HG03378 (cell line): ENCODE measurements at regions not wholly inside any gene's neighbourhood (a gene's known extent, or its start where the extent isn't known, plus 50 kb on each side); places are given as distances from the start of the nearest gene placed in this dataset.
"Not testable (repeated sequence)": the region's sequence is repeated elsewhere in the genome, so short reads cannot be mapped to it uniquely, and the experiment has no call there.

Experiments used
- ATAC-seq: cut with Tn5 transposase; IDR thresholded peaks from one replicate; pipeline ENCODE4 v1.9.1; 2021; ENCODE audit warnings: mild to moderate bottlenecking, moderate library complexity; ENCODE audit not compliant: unreplicated experiment

DNA sequence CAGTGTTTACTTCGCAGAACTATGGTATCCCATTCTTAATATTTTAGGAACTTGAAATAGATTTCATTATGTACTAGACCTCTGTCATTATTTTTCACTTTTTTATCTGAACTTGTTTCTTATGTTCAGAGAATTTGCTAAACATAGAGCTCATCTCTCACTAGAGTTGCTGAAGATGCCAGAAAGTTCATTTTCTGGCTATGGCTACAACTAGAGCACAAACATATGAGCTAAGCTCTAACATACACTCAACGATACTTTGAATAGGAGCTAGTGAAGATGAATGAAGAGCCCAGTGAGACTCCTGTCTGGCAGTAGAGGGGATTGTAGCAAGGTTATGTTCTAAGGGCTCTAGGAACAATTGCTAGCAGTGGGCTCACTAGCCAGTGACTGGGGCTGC lies 582.2 kb downstream of the KIF4B start:
- no peak for ATAC-seq

DNA sequence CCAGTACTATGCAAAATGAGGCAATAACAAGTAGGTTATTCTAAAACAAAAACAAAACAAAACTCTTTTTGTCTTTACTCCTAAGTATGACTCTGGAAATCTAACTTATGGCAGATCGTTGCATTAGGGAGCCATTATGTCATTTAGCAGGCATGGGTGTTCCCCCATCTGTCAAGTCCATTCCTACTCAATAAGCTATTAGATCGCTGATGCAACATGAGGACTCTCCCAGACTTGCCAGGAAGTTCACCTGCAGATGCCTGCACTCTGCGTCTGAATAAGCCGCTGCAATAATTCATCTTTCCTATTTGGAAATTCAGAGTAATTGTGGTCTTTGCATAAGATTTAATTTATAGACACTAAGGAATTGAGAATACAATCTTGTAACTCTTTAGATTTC lies 585.0 kb downstream of the KIF4B start:
- no peak for ATAC-seq

DNA sequence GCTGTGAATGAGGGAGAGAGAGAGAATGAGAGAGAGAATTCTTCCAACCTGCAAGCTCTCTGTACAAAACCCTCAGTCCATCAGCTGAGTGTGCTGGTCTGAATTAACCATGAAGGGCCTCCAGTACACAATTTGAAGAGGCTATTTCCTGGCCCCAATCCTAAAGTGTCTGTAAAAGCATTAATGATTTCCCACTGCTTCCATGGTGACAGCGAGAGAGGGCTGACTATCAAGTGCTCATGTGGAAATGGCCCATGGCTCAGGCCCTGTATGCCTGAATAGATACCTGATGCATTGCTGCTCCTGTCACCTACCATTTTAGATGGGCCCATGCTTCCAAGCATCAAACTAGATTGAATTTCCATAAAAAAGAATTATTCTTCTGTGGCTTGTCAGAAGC lies 592.4 kb downstream of the KIF4B start:
- no peak for ATAC-seq

DNA sequence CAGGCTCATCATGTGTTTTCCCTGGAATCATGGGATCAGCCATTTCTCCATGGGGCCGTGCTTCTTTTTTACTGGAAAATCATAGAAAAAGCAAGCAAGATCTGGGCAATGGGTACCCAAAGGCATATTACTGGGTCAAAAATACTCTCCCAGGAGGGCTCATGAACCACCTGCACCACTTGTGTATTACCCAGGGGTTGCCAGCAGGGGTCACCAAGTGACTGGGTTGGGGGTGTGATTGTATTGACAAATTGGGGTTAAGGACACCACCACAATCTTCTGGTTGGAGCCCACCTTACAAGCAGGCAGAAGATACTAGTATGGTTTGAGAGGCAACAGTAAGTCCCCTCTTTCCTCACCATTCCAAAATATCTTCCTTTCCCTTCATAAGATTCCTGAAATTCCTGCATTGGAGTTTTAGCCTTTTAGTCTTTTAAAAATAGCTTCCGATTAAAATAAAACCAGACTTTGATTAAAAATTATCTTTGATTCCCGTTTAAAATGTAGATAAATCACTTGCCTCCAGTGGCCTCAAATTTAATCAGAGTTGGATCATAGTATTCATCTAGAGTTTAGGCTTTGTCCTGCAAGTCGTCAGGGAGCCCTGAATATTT lies 603.3 kb downstream of the KIF4B start:
- ATAC-seq, result peak; percentile 62

DNA sequence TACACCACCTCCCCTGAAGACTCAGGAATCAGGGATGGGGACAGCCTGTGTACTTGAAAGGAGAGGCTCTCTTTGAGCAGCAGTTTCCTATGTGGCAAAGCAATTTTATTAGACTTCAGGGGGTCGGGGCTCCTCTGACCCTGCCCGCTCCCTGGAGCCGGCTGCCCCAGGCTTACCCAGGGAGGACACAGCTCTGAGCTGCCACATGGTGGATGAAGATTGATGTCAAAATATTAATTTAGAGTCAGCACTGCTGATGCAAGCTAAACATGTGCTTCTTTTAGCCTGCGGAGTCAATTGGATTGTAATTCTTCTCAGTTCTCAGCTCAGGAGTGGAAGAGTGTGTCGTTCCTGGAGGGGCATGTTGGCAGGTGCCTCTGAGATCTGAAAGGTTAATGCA lies 606.1 kb downstream of the KIF4B start:
- no peak for ATAC-seq

DNA sequence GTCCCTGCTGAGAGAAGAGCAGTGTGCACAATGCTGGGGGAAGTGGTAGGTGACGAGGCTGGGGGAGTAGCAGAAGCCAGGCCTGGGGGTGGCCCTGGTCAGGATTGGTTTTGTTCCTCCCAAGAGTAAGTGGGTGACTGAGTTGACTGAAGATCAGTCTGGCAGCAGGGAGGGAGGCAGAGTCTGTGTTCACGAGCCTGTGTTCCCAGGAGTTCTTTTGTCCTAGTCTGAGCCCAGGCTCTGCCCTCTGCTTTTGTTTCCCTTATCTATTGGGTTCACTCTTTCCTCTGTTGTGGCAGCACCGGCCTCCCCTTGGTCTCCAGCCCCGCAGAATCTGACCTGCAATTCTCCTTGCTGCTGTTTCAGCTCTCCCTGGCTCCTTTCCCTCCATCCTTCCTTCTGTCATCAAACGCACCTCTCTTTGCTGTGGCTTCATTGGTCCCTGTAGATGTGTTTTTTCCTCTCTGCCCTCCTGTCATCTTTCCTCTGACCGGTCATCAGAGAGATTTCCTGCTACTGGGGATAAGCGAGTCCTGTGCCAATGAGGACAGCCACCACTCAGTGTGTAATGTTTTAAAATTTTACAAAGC lies 607.4 kb downstream of the KIF4B start:
- ATAC-seq, result no peak

DNA sequence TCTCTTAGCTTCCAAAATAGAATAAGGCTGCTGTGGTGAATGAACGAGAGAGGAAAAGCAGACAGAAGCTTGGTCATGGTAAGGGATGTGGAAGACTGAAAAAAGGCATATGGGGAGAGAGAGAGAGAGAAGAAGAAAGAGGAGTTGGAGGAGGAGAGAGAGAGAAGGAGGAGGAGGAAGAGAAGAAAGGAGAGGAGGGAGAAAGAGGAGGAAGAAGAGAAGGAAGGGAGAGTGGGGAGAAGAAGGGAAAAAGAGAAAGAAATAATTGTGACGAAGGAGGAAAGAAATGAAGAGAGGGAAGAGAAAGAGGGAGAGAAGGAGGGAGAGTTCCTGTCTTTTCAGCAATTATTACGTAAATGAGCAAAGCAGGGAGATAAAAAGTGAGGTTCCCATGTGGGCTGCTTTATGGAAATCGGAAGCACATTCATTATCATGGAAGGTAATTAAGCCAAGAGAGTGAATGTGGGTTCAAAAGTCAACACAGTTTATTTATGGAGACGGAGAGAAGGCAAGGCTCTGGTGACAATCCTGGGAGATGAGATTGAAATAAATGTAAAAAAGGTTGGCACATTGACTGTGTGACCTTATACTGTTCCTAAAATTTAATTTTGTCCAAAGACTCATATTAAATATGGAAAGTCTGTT lies 611.2 kb downstream of the KIF4B start:
- ATAC-seq, result no peak

DNA sequence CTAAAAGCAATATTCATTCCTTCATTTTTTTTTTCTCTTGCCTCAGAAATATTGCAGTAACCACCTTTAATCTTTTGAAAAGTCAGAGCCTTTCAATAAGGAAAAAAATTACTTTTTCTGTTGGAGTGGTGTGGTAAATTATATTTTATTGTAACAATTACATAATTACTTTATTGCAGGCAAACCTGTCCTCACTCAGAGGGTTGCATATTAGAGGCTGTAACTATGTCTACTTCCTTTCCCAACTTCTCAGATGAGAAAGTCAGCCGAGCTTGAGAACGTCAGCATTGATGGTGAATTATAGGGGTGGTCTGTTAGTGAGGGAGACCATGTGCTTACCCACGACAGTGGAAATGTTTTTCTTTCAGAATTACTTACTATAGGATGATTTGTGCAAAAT lies 611.8 kb downstream of the KIF4B start:
- no peak for ATAC-seq

DNA sequence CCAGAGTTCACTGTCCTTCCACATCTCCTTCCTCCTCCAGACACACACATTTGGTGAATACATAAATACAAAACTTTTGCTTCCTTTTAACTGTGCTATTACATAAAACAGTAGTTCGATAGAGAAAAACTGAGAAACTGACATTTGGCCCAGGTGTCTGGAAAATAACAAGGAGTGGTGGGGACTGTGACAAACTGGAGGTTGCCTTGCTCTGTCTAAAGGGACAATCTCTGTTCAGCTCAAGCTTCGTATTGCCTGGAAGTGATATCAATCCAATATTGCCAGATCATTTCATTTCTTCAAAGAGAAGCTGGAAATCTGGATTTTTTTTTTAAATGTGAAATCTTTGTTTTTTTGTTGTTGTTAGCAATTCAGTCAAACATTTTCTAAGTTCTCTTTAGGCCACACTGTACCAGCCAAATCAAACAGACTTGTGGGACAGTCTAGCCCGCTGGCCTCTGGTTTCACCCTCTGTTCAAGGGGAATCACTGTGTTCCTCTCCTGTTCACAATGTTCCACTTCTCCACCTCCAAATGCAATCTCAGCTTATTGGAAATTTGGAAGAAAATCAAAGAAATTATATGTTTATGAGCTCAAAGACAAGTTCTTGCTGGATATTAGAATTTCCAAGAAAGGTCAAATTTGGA lies 612.5 kb downstream of the KIF4B start:
- no peak for ATAC-seq

DNA sequence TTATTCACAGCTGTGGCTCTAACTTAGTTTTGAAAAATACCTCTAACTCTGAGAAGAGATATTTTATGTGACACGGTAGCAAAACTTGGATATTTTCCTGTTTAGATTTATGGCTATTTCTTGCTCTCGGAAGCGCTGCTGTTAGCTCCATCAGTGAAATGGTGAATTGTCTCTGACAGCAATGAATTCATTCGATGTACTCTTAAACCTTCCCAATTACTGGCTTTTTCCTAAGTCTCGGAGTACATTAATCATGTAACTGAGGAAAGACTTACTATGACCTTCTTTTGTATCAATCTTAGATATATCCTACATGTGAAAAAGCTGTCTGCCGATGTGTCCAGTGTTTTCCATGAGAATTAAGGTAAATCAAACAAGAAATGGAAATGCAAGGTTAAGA lies 613.0 kb downstream of the KIF4B start:
- no peak for ATAC-seq

DNA sequence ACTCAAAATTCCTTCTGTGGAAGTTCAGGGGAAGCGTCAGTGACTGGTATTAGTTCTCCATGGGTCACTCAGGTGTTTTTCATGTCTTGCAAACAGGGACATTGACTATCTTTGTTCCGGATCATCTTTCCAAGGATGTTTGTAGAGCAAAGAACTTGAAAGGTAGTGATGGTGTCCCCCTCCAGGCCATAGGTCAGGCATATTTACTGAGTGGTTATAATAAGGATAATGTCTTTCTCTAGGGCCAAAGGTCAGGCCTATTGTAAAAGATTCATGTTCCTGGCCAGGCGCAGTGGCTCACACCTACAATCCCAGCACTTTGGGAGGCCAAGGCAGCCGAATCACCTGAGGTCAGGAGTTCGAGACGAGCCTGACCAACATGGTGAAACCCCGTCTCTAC lies 614.8 kb downstream of the KIF4B start:
- no peak for ATAC-seq

DNA sequence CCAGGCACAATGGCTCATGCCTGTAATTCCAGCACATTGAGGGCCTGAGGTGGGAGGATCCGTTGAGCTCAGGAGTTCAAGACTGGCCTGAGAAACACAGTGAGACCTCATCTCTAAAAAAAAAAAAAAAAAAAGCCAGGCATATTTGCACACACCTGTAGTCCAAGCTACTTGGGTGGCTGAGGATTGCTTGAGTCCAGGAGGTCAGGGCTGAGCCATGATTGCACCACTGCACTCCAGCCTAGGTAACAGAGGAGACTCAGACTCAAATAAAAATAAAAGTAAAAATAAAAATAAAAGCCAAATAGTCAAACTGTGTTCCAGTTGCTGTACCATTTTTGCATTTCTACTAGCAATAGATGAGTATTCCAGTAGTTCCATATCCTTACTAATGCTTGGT lies 616.0 kb downstream of the KIF4B start:
- ATAC-seq, result no peak

DNA sequence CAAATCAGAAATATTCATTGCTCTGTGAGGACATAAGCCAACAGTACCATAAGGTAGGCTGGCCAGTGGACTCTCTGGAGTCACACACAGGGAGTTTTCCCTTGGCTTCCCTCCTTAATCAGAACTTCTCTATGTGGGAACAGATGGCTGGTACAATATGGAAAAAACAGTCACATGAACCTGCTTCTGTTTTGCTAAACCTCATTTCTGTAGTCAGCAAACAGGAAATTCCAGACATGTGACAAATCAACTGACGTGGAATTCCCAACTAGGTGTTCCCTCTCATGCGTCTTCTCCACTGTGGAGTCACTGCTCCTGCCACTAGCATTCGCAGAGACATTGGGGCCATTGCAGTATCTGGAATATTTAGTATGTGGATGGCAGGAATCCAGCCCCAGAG lies 617.6 kb downstream of the KIF4B start:
- no peak for ATAC-seq

DNA sequence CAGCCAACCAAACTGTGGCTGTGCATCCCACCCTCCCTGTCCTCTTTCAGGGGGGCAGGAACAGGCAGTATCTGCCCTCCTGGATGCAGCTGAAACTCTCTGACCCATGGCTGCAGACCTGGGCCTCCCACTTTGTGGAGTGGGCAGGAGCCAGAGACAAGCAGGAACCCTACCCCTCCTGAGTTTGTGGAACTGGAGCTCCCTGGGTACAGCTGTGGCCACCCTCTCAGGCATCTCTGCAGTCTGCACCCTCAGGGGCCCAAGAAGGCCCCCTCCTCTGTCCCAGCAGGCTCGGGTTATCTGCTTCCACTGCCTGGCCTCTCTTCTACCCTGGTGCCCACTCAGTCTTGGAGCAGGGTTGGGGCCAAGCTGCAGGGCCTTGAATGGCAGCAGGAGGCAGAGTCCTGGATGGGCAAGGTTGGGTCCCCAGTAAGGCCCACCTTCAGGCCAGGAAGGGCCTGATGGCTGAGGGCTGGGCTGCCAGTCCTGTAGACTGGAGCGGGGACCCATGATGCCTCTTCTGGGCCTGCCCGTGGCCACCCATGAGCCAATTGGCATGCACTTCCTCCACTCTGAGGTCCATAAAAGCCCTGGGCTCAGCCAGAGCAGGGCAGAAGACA lies 619.9 kb downstream of the KIF4B start:
- no peak for ATAC-seq

DNA sequence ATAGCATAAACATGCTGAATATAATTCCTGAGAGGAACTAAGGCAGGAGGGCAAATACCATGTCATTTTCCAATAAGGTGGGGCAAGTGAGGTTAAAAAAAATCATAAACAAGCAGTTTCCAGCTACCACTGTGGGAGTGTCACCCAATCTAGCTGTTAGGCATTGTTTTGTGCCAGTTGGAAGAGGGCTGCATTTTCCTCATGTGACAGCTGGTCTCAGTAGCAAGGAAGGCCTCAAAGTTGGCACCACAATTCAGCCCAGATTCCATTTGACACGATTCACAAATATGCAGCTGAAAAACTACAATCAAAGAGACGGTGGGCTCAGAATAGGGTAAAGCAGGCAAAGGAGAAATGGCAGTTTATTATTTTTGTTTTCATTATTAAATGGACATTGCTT lies 636.1 kb downstream of the KIF4B start:
- no peak for ATAC-seq

DNA sequence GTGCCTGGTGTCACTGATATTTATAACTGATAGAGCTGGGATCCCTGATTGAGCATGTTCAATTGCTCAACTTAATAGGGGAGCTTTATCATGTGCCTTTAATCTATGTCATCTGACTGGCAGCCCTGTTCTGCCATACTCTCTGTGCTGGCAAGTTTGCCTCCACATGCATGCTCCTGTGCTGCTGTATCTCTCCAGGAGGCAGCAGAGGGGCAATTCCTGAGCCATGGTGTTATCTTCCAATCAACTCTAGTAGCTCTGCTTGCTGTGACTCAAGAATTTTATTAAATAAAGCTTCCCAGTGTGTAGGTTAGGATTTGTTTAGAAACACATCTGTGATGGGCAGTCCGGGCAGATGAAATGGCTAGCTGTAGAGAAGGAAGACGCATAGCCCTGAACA lies 642.0 kb downstream of the KIF4B start:
- no peak for ATAC-seq

DNA sequence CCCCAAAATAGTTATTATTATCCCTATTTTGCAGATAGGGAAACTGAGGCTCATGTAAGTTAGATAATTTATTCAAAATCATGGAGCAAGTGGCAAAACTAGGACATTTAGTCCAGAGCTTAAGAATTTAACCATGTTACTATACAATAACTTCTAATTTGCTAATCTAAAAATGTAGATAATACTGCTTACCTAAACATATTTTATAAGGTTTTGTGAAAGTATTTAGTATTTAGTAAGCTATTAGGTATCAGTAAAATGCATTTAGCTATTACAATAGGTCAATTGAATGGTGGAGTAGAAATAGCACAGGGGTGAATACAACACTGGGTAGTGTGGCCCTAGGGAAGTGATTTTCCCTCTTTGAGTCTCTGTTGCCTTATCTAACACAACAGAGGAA lies 648.3 kb downstream of the KIF4B start:
- no peak for ATAC-seq

DNA sequence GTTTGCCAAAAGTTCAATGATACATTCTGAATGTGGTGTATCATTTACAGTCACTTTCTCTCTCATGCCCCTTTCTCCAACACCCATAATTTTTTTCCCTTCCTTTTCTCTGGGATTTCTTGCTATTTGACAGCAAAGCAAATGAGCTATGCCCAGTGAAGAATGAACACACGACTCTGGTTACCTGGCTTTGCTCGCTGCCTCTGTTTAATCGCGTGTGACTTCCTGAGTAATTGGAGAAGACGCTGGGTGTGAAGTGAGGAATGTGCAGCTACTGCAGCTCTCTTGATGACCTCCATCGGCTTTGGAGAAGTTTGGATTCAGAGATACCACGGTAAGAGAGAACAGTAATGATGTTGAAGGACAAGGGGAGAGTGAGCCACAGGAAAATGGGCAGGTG lies 651.8 kb downstream of the KIF4B start:
- no peak for ATAC-seq

DNA sequence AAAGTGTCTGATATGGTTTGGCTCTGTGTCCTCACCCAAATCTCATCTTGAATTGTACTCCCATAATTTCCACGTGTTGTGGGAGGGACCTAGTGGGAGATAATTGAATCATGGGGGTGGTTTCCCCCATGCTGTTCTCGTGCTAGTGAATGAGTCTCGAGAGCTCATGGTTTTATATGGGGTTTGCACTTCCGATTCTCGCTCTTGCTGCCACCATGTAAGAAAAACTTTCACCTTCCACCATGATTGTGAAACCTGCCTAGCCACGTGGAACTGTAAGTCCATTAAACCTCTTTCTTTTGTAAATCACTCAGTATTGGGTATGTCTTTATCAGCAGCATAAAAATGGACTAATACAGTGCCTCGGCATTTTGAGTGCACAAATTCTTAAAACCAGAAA lies 655.0 kb upstream of the SGCD start:
- not testable (repeated sequence) for ATAC-seq

DNA sequence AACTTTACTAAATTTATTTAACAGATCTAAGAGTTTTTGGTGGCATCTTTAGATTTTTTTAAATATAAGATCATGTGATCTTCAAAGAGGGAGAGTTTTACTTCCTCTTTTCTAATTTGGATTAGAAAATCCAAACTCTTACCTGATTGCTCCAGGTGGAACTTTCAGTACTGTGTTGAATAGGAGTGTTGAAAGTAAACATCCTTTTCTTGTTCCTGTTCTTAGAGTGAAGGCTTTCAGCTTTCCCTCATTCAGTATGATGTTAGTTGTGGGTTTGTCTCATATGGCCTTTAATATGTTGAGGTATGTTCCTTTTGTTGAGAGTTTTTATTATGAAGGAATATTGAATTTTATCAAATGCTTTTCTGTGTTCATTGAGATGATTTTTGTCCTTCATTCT lies 650.0 kb upstream of the SGCD start:
- ATAC-seq, result no peak

DNA sequence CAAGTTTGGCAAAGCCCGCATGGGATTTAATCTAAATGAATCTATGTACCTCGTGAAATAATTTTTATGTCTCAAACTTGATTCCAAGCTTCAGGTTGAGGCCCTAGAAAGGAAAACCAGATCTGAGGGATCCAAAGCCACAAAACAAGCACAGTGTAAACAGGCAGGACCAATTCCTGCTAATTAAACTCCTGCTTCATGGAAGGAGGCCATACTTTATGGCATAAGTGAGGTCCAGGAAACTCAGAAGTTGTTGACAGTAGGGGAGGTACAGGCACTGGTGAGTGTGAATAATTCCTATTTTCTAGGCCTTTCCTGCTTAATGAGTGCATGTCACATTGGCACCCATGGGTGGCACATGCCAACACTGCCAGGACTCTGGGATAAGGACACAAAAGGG lies 648.6 kb upstream of the SGCD start:
- ATAC-seq, result no peak

DNA sequence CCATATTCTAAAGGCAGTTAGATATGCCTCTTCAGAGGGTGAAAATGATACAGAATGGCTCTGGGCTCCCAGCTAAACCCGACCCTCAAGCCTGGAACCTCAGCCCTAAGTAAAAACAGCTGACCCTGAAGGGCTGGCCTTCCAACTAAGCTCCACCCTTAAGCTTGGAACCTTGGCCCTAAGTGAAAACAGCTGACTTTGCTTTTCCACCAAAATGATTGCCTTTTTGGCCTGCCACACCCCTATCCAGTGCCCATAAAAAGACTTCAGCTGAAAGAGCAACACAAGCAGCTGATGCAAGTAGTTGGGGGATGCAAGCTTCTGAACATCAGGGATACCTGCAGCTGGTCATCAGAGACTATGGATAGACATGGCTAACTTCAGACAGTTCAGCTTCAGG lies 647.4 kb upstream of the SGCD start:
- no peak for ATAC-seq
